Mesenchymal stem cell (in vitro differentiated cells and primary cell): ENCODE measurements at regions not wholly inside any gene's neighbourhood (a gene's known extent, or its start where the extent isn't known, plus 50 kb on each side); places are given as distances from the start of the nearest gene placed in this dataset.

Source experiments
- DNase-seq: peaks from one replicate; pipeline ENCODE4 v3.0.0-alpha.2; 2013
- H2AFZ ChIP-seq: one replicate; pipeline ENCODE4 v1.6.1; 2013; ENCODE audit warnings: low read depth, mild to moderate bottlenecking, control low read depth, inconsistent platforms, low read length, moderate library complexity
- H2AK5ac ChIP-seq: 2 replicates; pipeline ENCODE4 v1.6.1; 2013; ENCODE audit warnings: low read length, moderate library complexity, mild to moderate bottlenecking, inconsistent platforms; ENCODE audit not compliant: severe bottlenecking
- H2BK120ac ChIP-seq: one replicate; pipeline ENCODE4 v1.6.1; 2013; ENCODE audit warnings: low read depth, mild to moderate bottlenecking, inconsistent platforms, low read length, moderate library complexity
- H2BK12ac ChIP-seq, 2 experiments: one replicate each; pipeline ENCODE4 v1.6.1; 2013; ENCODE audit warnings: inconsistent platforms in 2 of 2, low read length in 2 of 2, mild to moderate bottlenecking in 2 of 2, moderate library complexity in 2 of 2, control low read depth in 1 of 2
- H2BK15ac ChIP-seq: one replicate; pipeline ENCODE4 v1.6.1; 2013; ENCODE audit warnings: mild to moderate bottlenecking, low read depth, inconsistent platforms; ENCODE audit not compliant: poor library complexity, severe bottlenecking
- H2BK5ac ChIP-seq: 2 replicates; pipeline ENCODE4 v1.6.1; 2013; ENCODE audit warnings: low read depth, mild to moderate bottlenecking, low read length, control low read depth, inconsistent platforms; ENCODE audit not compliant: poor library complexity, severe bottlenecking
- H3K14ac ChIP-seq, 2 experiments: one replicate each; pipeline ENCODE4 v1.6.1; 2013; ENCODE audit warnings: inconsistent platforms in 2 of 2, low read length in 2 of 2, control low read depth in 1 of 2, mild to moderate bottlenecking in 1 of 2, moderate library complexity in 1 of 2
- H3K18ac ChIP-seq, 2 experiments: one replicate each; pipeline ENCODE4 v1.6.1; 2013; ENCODE audit warnings: inconsistent platforms in 2 of 2, low read length in 2 of 2, control low read depth in 1 of 2, low read depth in 1 of 2, mild to moderate bottlenecking in 1 of 2
- H3K23ac ChIP-seq, 2 experiments: one replicate each; pipeline ENCODE4 v1.6.1; 2013; ENCODE audit warnings: inconsistent platforms in 2 of 2, low read length in 2 of 2, mild to moderate bottlenecking in 2 of 2, moderate library complexity in 2 of 2, control low read depth in 1 of 2
- H3K27ac ChIP-seq: 2 replicates; pipeline ENCODE4 v1.5.1; 2013; ENCODE audit warnings: mild to moderate bottlenecking, moderate library complexity, low read length, control low read depth, inconsistent platforms; ENCODE audit not compliant: poor library complexity, severe bottlenecking
- H3K27me3 ChIP-seq, 2 experiments: 2 replicates each; pipeline versions ENCODE4 v1.6.1 to v1.7.0; 2013; ENCODE audit warnings: low read length in 2 of 2, mild to moderate bottlenecking in 2 of 2, moderate library complexity in 2 of 2, control low read depth in 1 of 2, inconsistent platforms in 1 of 2; ENCODE audit not compliant: control insufficient read depth in 1 of 2, insufficient read depth in 1 of 2
- H3K36me3 ChIP-seq, 2 experiments: 2 replicates each; pipeline versions ENCODE4 v1.6.1 to v1.7.0; 2013; ENCODE audit warnings: low read length in 2 of 2, control low read depth in 1 of 2, inconsistent platforms in 1 of 2, low read depth in 1 of 2, mild to moderate bottlenecking in 1 of 2; ENCODE audit not compliant: insufficient read depth in 2 of 2, control insufficient read depth in 1 of 2
- H3K4ac ChIP-seq, 2 experiments: one replicate each; pipeline ENCODE4 v1.6.1; 2013; ENCODE audit warnings: inconsistent platforms in 2 of 2, low read length in 2 of 2, mild to moderate bottlenecking in 2 of 2, moderate library complexity in 2 of 2, control low read depth in 1 of 2, low read depth in 1 of 2
- H3K4me1 ChIP-seq: 2 replicates; pipeline ENCODE4 v1.6.1; 2013; ENCODE audit warnings: low read depth, low read length, control low read depth; ENCODE audit not compliant: control insufficient read depth, insufficient read depth
- H3K4me2 ChIP-seq: 2 replicates; pipeline ENCODE4 v1.6.1; 2013; ENCODE audit warnings: low read length, mild to moderate bottlenecking, inconsistent platforms; ENCODE audit not compliant: poor library complexity, severe bottlenecking
- H3K4me3 ChIP-seq, 2 experiments: 2 replicates each; pipeline versions ENCODE4 v1.5.1 to v1.7.0; 2013; ENCODE audit warnings: low read length in 2 of 2, mild to moderate bottlenecking in 2 of 2, control low read depth in 1 of 2, low read depth in 1 of 2; ENCODE audit not compliant: insufficient read depth in 1 of 2
- H3K79me1 ChIP-seq: replicated peaks from 2 replicates; pipeline ENCODE4 v1.6.1; 2013; ENCODE audit warnings: mild to moderate bottlenecking, control low read depth, low read length, inconsistent platforms; ENCODE audit not compliant: poor library complexity, severe bottlenecking
- H3K9ac ChIP-seq: 2 replicates; pipeline ENCODE4 v1.7.0; 2013; ENCODE audit warnings: mild to moderate bottlenecking, low read length, moderate library complexity
- H3K9me3 ChIP-seq: 2 replicates; pipeline ENCODE4 v1.7.0; 2013; ENCODE audit warnings: mild to moderate bottlenecking, low read length; ENCODE audit not compliant: control insufficient read depth
- H4K8ac ChIP-seq: one replicate; pipeline ENCODE4 v1.6.1; 2013; ENCODE audit warnings: inconsistent platforms, mild to moderate bottlenecking, low read length, moderate library complexity
- H4K91ac ChIP-seq: one replicate; pipeline ENCODE4 v1.6.1; 2013; ENCODE audit warnings: mild to moderate bottlenecking, low read length, inconsistent platforms
- WGBS: methylation state at CpG from one replicate; pipeline ENCODE4 v1.1.7; 2013; ENCODE audit warnings: mixed read lengths; 5-methylcytosine and 5-hydroxymethylcytosine counted together

DNA sequence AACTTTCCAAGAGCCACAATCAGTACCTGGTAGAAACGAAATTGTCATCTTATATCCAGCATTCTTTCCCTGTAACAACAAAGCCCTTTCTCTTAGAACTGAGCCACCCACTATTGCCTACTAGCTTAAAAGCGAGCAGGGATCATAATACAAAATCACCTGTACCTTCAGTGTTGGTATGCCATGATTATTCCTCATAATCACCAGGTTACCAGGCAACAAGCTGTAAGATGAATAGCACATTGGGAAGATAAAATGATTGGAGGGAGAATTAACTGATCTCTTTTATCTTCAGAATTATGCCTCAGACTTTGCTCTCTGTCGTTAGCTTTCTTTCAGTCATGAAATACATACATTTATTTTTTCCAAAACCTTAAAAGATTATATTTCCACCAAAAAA lies 345.6 kb downstream of the PRELID2 start:
- H3K9me3 ChIP-seq = no peaks in the 10 kb centered on the region
- no peak overlapping the region for H3K9ac ChIP-seq
- H2AFZ ChIP-seq = no peak overlapping the region
- H2BK120ac ChIP-seq = no peak overlapping the region
- H3K4me2 ChIP-seq = no peak overlapping the region
- no peak overlapping the region for H3K27ac ChIP-seq
- no peak overlapping the region for H3K4ac ChIP-seq
- H4K91ac ChIP-seq = no peak overlapping the region
- no peak overlapping the region for H2BK5ac ChIP-seq
- no peaks in the 10 kb centered on the region for H3K27me3 ChIP-seq
- DNase-seq = no peak
- no peak overlapping the region for H3K18ac ChIP-seq
- H3K4me1 ChIP-seq = no peaks in the 10 kb centered on the region
- no peak overlapping the region for H3K23ac ChIP-seq
- no peak overlapping the region for H3K4me3 ChIP-seq
- no peak overlapping the region for H2AK5ac ChIP-seq
- no peaks in the 10 kb centered on the region for H3K36me3 ChIP-seq
- 84% methylated on average over 2 of the region's 3 CpGs for WGBS
- H3K79me1 ChIP-seq = no peaks in the 10 kb centered on the region
- no peak overlapping the region for H4K8ac ChIP-seq
- H2BK15ac ChIP-seq = no peak overlapping the region
- no peak overlapping the region for H2BK12ac ChIP-seq
- H3K14ac ChIP-seq = no peak overlapping the region

DNA sequence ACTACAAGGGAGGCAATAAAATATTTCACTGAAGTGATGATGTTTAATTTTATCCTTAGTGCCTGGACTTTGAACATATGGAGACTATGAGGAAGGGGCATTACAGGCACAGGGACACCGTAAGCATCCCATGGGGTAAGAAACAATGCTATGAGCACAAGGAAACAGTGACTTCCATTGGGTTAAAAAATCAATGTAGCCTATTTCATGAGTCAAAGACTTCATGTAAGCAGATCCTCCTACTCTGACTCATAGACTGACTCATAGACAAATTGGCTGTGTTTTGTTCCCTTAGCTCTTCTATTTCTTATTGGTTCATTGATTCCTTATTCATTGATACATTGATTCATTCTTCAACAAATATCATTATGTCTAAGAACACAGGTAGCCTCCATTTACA lies 351.0 kb downstream of the PRELID2 start:
- H3K14ac ChIP-seq = no peak overlapping the region
- 50% methylated on average over 1 of the region's 1 CpG for WGBS
- H4K8ac ChIP-seq = no peak overlapping the region
- H3K23ac ChIP-seq = no peak overlapping the region
- peaks cover 4% of the 10 kb centered on the region for H3K4me1 ChIP-seq
- H3K18ac ChIP-seq = no peak overlapping the region
- peak overlapping the region; percentile 45 for H3K27ac ChIP-seq
- H3K36me3 ChIP-seq = no peaks in the 10 kb centered on the region
- H2BK5ac ChIP-seq = no peak overlapping the region
- no peak overlapping the region for H2BK15ac ChIP-seq
- no peaks in the 10 kb centered on the region for H3K27me3 ChIP-seq
- H3K4me2 ChIP-seq = no peak overlapping the region
- peak; percentile 83 for DNase-seq
- H3K4me3 ChIP-seq = no peak overlapping the region
- H2AFZ ChIP-seq = no peak overlapping the region
- H3K4ac ChIP-seq = no peak overlapping the region
- H3K79me1 ChIP-seq = no peaks in the 10 kb centered on the region
- no peak overlapping the region for H2AK5ac ChIP-seq
- H4K91ac ChIP-seq = no peak overlapping the region
- H2BK12ac ChIP-seq = no peak overlapping the region
- no peak overlapping the region for H2BK120ac ChIP-seq
- no peaks in the 10 kb centered on the region for H3K9me3 ChIP-seq
- H3K9ac ChIP-seq = peak overlapping the region; percentile 80

DNA sequence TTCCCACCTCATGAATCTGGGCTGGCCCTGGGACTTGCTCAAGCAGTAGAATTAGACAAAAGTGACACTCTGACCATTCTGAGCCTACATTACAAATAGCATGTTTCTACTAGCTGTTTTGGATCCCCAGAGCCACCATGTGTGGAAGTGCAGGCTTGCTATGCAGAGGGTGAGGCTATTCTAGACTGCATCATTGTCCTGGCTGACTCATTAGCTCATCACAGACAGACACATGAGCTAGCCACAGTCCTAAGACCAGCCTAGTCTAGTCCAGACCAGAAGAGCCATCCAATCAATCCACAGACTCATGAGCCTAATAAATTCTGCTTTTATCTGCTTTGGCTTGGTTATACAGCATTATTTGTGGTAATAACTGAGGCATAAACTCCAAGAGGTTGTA lies 351.9 kb downstream of the PRELID2 start:
- no peaks in the 10 kb centered on the region for H3K36me3 ChIP-seq
- H3K14ac ChIP-seq = peak overlapping the region in 1 of 2 experiments; percentile 13
- H2BK12ac ChIP-seq = peak overlapping the region in 1 of 2 experiments; percentile 59
- H3K27ac ChIP-seq = no peak overlapping the region
- H3K23ac ChIP-seq = no peak overlapping the region
- no peak overlapping the region for H2BK120ac ChIP-seq
- peak overlapping the region; percentile 20 for H2AK5ac ChIP-seq
- H3K4ac ChIP-seq = no peak overlapping the region
- no peak overlapping the region for H3K18ac ChIP-seq
- no peak overlapping the region for H2BK15ac ChIP-seq
- H3K4me3 ChIP-seq = no peak overlapping the region
- no peak overlapping the region for H2AFZ ChIP-seq
- peak overlapping the region; percentile 80 for H3K9ac ChIP-seq
- H3K4me1 ChIP-seq = peaks cover 5% of the 10 kb centered on the region
- no peak overlapping the region for H2BK5ac ChIP-seq
- H4K8ac ChIP-seq = no peak overlapping the region
- no peak overlapping the region for H3K4me2 ChIP-seq
- no peak overlapping the region for H4K91ac ChIP-seq
- H3K79me1 ChIP-seq = no peaks in the 10 kb centered on the region
- peak; percentile 51 for DNase-seq
- no peaks in the 10 kb centered on the region for H3K9me3 ChIP-seq
- H3K27me3 ChIP-seq = no peaks in the 10 kb centered on the region

DNA sequence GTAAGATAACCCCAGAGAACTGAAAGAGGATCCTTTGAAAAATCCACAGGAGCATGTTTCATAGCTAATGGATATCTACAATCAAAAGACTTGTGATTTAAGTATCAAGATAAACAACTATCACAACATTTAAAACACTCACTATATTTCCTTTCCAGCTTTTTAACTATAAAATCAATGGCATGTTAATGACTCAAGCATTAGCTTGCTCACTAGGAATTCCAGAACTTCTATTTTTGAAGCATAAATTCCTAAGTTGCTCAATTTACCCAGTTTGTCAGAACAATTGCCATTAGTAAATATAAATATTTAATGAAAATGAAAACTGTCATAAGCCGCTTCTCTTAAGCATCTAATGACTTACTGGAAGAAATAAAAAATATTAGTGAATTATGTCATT lies 355.3 kb downstream of the PRELID2 start:
- Histone ChIP-seq H3K9ac (peak overlapping the region; percentile 30), H2BK15ac (no peak overlapping the region), H4K91ac (no peak overlapping the region), H3K4me1 (peaks cover 5% of the 10 kb centered on the region), H3K36me3 (no peaks in the 10 kb centered on the region), H3K79me1 (no peaks in the 10 kb centered on the region), H2BK5ac (no peak overlapping the region), H3K27ac (peak overlapping the region; percentile 38), H3K14ac (no peak overlapping the region), H3K4me2 (no peak overlapping the region), H2AK5ac (no peak overlapping the region), H3K4me3 (no peak overlapping the region), H2BK120ac (no peak overlapping the region), H4K8ac (no peak overlapping the region), H3K9me3 (no peaks in the 10 kb centered on the region), H3K4ac (no peak overlapping the region), H3K23ac (no peak overlapping the region), H2BK12ac (no peak overlapping the region), H3K18ac (no peak overlapping the region), H2AFZ (no peak overlapping the region), H3K27me3 (no peaks in the 10 kb centered on the region)
- DNase-seq = peak; percentile 49
- no CpG with 5 or more reads among the region's 1 CpG for WGBS
